ENCODE measurements at regions not wholly inside any gene's neighbourhood (a gene's known extent, or its start where the extent isn't known, plus 50 kb on each side); places are given as distances from the start of the nearest gene placed in this dataset.

DNA sequence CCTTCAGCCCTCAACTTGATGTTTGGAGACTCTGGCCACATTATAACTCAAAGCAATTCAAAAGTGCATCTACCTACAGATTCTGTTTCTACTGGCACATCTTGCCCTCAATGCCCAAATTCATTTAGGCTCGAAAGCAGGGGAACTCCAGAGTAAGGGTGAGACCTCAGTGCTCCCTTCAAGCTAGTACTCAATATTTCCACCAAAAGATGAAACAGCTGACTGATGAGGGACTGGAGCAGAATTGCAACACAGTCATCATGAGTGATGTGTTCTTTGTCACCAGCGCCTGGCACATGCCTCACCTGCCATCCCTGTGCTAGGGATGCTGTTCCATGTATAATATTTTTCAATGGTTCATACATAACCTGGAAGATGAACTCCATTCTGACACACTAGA lies 247.3 kb downstream of the DSEL start:
- H3K27me3 ChIP-seq: no peaks in the 10 kb centered on the region
- no peak overlapping the region for H3K4me3 ChIP-seq (ENCODE audit: low read depth in 1 of 2, low read length in 1 of 2)
- no peak overlapping the region for H3K27ac ChIP-seq
- TF ChIP-seq CTCF (IDR thresholded peaks at IDR 0.05): no peak
- H3K9me3 ChIP-seq: no peaks in the 10 kb centered on the region
- H3K4me1 ChIP-seq (ENCODE audit: control insufficient read depth in 1 of 2, insufficient read depth in 1 of 2, low read depth in 1 of 2, low read length in 1 of 2): no peaks in the 10 kb centered on the region
- no peaks in the 10 kb centered on the region for H3K36me3 ChIP-seq

DNA sequence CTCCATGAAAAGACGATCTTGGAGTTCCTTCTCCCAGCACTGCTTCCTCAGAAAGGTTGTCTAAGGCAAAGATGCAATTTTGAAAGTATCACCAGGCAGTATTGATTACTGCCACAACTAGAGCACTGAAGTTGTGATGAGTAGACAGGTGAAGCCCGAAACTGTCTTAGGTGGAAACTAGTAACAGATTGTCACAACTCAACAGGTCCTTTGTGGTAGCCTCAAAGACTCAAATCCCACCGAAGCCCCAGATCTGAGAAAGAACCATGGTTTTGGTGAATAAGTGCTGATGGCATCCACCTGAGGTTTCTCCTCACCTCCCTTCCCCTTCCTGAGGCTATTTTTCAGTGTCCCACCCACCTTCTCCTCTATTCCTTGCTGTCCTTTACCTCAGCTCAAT lies 248.0 kb downstream of the DSEL start:
- Histone ChIP-seq H3K4me1 (ENCODE audit: control insufficient read depth in 1 of 2, insufficient read depth in 1 of 2, low read depth in 1 of 2, low read length in 1 of 2) (no peaks in the 10 kb centered on the region), H3K27me3 (no peaks in the 10 kb centered on the region), H3K4me3 (ENCODE audit: low read depth in 1 of 2, low read length in 1 of 2) (no peak overlapping the region), H3K27ac (no peak overlapping the region), H3K36me3 (no peaks in the 10 kb centered on the region), H3K9me3 (no peaks in the 10 kb centered on the region)
- TF ChIP-seq CTCF (IDR thresholded peaks at IDR 0.05): no peak

- no peak for TF ChIP-seq CTCF (IDR thresholded peaks at IDR 0.05)
- no peaks in the 10 kb centered on the region for H3K9me3 ChIP-seq
- no peak overlapping the region for H3K4me3 ChIP-seq (ENCODE audit: low read depth in 1 of 2, low read length in 1 of 2)
- no peaks in the 10 kb centered on the region for H3K27me3 ChIP-seq
- no peak overlapping the region for H3K27ac ChIP-seq
- no peaks in the 10 kb centered on the region for H3K4me1 ChIP-seq (ENCODE audit: control insufficient read depth in 1 of 2, insufficient read depth in 1 of 2, low read depth in 1 of 2, low read length in 1 of 2)
- no peaks in the 10 kb centered on the region for H3K36me3 ChIP-seq
Observed at GRCh38 chr18:67266246-67267237, 250.0 kb downstream of the DSEL start.

DNA sequence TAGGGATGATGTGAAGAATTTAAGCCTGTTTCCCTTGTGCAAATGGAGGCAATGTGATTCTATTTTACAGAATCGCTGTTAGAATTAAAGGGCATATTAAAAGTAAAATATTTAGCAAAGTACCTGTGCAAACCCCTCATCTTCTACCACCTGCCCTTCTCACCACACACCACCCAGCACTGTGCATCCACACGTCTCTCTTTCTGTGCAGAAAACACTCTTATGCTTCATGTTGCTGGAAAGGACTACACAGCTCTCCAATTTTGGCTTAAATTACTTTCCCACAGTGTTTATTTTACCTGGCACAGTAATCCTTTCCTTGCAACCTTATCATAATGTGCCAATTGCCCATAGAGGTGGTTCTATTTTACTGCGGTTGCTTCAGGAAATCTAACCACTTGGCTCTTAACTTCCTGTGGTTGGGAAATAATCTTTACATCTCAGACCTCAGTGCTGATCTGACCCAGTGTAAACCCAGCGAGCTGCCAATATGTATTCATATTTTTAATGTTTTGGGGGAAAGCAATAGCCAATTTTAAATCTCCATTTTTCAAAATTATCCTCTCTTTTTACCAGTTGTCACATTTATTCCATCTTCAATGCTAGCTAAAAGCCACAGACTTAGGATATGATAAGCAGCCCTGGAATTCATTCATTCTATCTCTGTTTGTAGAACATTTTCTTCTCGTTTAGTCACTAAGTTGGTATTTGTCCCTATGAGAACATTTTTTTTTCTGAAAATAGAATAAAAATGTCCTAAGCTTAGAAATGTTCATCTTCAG lies 250.9 kb downstream of the DSEL start:
- Histone ChIP-seq H3K9me3 (no peaks in the 10 kb centered on the region), H3K4me1 (ENCODE audit: control insufficient read depth in 1 of 2, insufficient read depth in 1 of 2, low read depth in 1 of 2, low read length in 1 of 2) (no peaks in the 10 kb centered on the region), H3K27me3 (no peaks in the 10 kb centered on the region), H3K4me3 (ENCODE audit: low read depth in 1 of 2, low read length in 1 of 2) (no peak overlapping the region), H3K27ac (no peak overlapping the region), H3K36me3 (no peaks in the 10 kb centered on the region)
- TF ChIP-seq CTCF (IDR thresholded peaks at IDR 0.05): no peak

DNA sequence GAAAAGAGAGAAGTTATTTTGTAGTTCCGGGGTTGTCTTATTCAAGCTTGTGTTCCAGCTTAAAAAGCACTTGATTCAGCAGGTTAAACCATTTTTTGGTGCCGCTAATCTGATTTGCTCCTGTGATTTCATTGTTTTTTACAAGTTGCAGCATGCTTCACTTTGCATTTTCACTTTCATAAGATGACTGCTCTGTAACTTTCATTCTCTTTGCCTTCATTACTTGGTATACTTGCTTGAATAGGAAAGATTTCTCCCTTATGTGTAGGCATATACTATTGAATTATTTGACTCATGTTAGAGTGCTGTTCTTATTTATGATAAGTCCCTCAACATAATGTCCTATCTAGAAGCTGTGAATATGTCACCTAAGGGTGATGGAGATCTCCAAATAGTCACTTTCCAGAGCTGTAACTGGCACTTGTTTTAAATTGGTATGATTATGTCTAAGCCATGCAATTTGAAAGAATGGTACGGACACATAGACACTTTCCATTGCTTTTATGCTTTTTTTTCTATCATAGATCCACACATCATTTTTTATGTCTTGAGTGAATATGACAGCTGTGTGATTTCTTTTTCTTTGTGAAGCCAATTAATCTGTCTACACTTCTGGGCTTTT lies 254.5 kb downstream of the DSEL start:
- no peaks in the 10 kb centered on the region for H3K36me3 ChIP-seq
- TF ChIP-seq CTCF (IDR thresholded peaks at IDR 0.05): no peak
- no peak overlapping the region for H3K4me3 ChIP-seq (ENCODE audit: low read depth in 1 of 2, low read length in 1 of 2)
- H3K9me3 ChIP-seq: no peaks in the 10 kb centered on the region
- H3K27me3 ChIP-seq: no peaks in the 10 kb centered on the region
- no peaks in the 10 kb centered on the region for H3K4me1 ChIP-seq (ENCODE audit: control insufficient read depth in 1 of 2, insufficient read depth in 1 of 2, low read depth in 1 of 2, low read length in 1 of 2)
- H3K27ac ChIP-seq: no peak overlapping the region

Data from neutrophil (primary cell).